Tibial nerve (tissue), 4 donors: ENCODE measurements at regions not wholly inside any gene's neighbourhood (a gene's known extent, or its start where the extent isn't known, plus 50 kb on each side); places are given as distances from the start of the nearest gene placed in this dataset.

Experiments
- EP300 ChIP-seq, 2 donors: sonication (generic); formaldehyde crosslinking; IDR thresholded peaks; one replicate each; pipeline ENCODE4 v1.6.1; 2017; ENCODE audit warnings: antibody characterized with exemption in 2 of 2, mild to moderate bottlenecking in 1 of 2
- POLR2A ChIP-seq, 2 donors: fragments of 450-650 bp; IDR thresholded peaks; one replicate each; pipeline ENCODE4 v1.6.1; 2017; ENCODE audit warnings: antibody characterized with exemption in 2 of 2, mild to moderate bottlenecking in 2 of 2, moderate library complexity in 2 of 2
- TF ChIP-seq, protein P1 (sequence below), 5 experiments: fragments of 200-600 bp in 3 of 5; fragments of 450-650 bp in 2 of 5; sonication (generic) in 3 of 5; IDR thresholded peaks; one replicate each; pipeline ENCODE4 v1.5.1; 2016 to 2019; ENCODE audit warnings: antibody characterized with exemption in 5 of 5, mild to moderate bottlenecking in 3 of 5, moderate library complexity in 2 of 5

DNA sequence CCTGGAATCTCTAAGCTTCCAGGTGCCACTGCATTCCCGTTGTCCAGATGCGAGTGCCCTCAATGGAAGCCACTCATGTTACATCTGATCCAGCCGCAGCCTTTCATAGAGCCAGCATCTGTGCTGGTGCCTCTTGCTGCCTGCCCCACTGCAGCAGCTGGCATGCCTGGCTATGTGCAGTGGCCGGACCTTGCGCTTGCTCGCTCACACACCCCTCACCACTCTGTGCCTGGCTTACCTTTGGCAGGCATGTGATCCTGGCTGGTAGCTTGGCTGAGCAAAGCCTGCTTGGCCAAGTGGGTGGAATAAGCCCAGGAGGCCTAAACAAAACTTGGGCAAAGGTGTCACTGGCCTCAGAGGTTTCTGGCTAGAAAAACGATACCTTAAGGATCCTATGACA lies 59.5 kb upstream of the CDKN2AIP start:
- TF ChIP-seq, protein P1, sequence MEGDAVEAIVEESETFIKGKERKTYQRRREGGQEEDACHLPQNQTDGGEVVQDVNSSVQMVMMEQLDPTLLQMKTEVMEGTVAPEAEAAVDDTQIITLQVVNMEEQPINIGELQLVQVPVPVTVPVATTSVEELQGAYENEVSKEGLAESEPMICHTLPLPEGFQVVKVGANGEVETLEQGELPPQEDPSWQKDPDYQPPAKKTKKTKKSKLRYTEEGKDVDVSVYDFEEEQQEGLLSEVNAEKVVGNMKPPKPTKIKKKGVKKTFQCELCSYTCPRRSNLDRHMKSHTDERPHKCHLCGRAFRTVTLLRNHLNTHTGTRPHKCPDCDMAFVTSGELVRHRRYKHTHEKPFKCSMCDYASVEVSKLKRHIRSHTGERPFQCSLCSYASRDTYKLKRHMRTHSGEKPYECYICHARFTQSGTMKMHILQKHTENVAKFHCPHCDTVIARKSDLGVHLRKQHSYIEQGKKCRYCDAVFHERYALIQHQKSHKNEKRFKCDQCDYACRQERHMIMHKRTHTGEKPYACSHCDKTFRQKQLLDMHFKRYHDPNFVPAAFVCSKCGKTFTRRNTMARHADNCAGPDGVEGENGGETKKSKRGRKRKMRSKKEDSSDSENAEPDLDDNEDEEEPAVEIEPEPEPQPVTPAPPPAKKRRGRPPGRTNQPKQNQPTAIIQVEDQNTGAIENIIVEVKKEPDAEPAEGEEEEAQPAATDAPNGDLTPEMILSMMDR (IDR thresholded peaks at IDR 0.05), result no peak
- TF ChIP-seq POLR2A (IDR thresholded peaks at IDR 0.05), result no peak
- TF ChIP-seq EP300 (IDR thresholded peaks at IDR 0.05), result no peak
